Hematopoietic multipotent progenitor cell treated with erythropoietin and hydrocortisone succinate and interleukin-3 and kit ligand, for 6 days (in vitro differentiated cells): ENCODE measurements at regions not wholly inside any gene's neighbourhood (a gene's known extent, or its start where the extent isn't known, plus 50 kb on each side); places are given as distances from the start of the nearest gene placed in this dataset.

Experiments used
- DNase-seq: peaks from one replicate; pipeline ENCODE4 v3.0.0-alpha.2; 2015

DNA sequence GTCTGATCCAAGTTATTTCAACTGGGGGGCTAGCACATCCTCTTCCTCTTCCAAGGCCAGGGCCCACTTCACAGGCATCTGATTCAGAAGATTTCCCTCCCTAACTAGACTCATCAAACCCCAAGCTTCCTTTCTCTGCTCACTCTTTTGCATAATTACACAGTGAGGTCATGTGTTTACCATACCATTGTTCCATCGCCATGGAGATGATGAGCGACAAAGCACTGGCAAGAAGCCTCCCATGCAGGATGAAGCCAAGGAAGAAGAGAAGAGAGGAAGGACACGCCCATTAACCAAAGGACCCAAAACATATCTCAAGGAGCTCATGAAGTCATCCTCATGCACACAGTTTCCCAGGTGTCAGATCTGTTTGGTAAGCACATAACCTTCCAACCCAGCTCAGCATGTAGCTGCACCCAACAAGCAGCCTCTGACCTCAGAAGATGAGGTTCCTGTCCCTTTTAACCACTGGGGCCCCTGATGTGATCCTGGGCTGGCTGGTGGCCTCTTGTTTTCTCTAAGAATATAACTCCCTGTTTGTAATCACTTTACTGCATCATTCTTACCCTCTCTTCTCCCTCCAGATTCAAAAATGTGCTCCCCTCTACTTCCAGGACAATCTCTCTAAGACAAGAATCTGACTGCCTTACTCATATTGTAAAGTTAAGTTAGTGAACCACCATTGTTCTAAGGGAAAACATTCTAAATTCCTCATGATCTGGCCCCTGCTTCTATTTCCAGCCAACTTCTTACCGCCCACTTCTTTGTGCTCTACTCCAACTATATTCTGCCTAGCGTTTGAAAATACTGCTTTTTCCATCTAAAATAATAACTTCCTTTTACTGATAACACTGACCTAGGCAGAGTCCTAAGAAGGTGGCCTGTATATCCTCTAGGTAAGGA, 190.1 kb downstream of the TTC32 start:
- no peak for DNase-seq

DNA sequence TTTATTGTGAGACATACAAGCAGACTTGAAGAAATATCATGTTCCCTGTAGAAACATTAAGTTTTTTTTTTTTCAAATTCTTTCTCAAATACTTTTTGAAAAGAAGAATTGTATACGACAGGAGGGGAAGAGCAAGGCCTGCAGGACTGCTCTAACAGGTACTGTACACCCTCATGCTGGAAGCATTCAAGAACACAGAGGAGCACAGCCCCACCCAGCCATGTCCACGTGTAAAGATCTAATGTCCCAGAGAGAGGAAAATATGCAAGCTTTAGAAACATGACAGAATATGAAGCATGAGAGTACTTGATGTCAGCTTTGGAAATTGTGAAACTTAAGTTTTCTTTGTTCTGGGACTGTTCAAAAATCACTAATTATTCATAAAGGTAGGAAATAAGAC, 191.6 kb downstream of the TTC32 start:
- DNase-seq: no peak

DNA sequence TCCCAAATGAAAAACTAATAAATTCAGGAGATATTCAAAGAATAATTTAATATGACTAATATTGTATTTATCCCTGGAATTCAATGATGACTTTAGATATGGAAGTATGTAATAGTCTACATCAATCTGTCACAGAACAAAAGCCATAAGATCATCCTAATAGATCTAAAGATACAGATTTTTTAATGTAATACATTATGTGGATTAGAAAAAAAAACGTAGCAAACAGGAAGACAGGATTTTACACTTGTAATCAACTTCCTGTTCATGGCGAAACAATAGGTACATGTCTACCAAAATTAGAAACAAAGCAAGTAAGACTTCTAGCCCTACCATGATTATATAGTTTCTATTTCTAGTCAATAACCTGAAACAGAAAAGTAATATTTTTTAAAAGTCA, 192.2 kb downstream of the TTC32 start:
- no peak for DNase-seq

DNA sequence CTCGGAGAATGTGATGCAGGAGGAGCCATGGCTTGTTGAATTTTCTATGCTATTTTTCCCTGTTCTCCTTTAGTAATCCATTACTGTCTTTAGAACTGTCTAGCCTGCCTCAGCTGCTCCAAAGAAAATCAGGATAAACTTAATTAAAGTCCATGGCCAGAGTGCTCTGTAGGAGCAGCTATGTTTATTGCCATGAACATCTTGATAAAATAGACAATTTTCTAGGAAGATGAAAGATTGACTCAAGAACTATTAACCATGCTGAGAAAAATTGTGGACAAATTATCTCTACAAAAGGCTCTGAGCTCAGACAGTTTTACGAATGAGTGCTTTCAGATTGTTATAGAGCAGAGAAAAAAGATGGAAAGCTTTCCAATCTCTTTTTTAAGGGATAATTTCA, 193.0 kb downstream of the TTC32 start:
- DNase-seq: no peak

DNA sequence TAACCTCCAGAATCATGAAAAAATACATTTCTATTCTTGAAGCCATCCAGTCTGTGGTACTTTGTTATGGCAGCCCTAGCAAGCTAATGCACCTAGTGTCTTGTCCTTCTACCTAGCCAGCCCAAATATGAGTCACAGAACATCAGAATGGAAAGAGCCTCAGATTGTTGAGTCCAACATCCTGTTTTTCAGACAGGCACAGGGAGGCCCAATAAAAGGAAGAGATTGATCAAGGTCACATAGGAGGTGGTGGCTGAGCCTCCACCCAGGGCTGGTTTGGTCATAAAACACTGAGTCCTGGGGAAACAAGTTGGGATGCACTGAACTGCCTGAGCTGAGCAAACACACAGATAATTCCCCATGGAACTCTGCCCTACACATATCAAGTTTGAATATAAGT, 195.5 kb downstream of the TTC32 start:
- DNase-seq: no peak

DNA sequence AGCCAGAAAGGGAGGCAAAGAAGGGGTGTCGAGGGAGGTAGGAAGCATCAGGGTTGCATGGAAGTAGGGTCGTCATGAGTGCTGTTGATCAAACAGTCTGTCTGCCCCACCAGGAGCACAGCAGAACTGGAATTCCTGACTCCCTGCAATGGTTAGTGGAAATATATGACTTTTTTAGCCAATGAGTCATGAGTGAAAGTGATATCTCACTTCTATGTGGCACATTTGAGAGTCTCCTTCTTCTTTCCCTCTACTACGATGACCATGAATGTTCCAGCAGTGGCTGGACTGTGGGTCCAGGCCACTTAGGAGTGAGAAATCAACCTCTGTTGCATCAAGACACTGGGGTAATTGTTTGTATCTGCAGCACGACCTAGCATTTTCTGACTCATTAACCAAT, 199.5 kb downstream of the TTC32 start:
- DNase-seq: no peak

DNA sequence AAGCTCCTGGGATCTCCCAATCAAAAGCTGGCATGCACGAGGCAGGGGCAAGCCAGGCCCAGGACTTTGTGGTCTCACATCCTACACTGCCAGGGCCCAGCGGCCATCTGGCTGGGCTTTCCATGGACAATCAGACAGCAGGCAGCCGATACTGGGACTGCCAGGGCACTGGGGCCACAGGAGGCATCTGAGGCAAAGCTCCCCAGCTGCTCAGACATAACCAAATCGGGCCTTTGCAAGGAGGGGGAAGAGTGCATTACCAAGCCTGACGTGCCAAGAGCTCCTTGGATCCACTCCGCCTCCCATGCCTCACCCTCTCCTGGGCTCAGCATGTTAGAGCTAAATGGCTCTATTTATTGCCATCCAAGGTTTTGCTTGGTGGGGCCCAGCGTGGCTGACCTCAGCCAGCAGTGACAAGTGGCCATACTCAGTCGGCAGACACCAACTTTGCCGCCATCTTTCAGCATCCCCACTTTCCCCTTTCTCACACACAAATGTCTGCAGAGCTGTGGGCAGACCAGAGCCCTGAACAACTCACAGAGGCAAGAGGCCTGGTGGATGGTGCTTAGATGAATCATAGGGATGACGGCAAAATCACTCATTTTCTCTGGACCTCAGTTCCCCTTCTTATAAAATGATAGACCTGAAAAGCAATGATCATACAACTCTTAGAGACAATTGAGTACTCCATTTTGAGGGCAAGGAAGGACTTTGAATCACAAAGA, 200.8 kb downstream of the TTC32 start:
- DNase-seq: no peak

DNA sequence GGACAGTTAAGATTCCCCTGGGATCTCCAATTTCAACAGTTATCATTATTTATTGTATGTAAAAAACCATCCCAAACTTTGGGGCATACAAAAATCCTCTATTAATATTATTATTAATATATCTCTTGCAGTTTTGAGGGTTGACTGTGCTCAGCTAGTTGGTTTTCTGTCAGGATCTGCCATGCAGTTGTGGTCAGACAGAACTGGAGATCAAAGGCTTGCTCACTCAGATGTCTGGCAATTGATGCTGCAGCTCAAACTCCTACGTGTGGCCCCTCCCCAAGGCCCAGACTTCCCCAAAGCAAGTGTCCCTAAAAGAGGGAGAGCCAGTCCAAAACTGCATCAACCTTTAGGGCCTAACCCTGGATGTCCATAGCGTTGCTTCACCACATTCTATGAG, 204.7 kb downstream of the TTC32 start:
- no peak for DNase-seq

DNA sequence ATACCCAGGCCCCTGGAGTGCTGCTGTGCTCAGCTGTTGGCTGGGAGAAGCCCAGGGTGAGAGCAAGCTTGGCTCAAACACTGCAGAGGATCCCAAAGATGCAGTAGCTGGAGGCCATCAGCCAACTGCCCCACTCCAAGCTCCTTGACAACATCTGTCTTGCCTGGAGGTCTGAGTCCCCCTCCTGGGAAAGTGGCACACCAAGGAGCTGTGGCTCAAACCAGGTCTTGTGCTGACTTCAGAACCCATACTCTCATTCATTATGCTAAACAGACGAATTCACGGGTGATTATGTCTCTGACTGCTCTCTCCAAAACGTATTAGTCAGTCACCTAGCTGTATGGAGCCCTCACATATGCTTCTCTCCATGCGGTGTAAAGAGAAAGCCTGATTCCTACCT, 206.1 kb downstream of the TTC32 start:
- no peak for DNase-seq

DNA sequence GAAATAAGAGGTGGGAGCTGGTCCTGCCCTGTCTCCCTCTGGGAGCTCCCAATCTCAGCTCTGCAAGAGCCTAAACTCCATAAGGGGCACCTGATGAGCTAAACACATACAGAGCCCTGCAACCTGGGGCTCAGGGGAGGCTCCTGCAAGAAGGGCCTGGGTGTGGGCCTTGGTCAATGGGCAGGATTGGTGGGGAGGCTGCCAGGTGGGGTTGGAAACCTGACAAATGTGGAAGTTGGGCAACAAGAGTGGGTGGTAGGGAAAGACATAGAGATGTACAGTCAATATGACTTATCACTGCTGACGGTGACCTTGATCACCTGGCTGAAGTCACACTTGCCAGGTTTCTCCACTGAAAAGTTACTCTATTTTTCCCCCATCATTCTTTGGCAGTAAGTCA, 209.9 kb downstream of the TTC32 start:
- DNase-seq: no peak

DNA sequence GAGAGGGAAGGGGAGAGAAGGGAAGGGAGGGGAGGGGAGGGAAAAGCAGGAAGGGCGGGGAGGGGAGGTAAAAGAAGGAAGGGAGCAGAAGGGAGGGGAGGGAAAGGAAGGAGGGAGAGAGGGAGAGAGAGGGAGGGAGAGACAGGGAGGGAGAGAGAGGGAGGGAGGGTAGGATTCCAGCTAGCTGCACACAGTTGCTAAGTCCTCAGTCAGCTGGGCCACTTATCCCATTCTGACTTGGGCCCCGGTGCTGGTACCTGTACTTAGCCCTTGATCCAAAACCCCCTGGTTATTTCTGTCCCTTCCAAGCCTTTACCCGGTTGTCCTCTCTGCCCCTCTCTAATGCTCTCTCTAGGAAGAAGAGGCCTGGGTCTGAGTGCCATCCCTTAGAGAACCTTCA, 211.4 kb downstream of the TTC32 start:
- no peak for DNase-seq

DNA sequence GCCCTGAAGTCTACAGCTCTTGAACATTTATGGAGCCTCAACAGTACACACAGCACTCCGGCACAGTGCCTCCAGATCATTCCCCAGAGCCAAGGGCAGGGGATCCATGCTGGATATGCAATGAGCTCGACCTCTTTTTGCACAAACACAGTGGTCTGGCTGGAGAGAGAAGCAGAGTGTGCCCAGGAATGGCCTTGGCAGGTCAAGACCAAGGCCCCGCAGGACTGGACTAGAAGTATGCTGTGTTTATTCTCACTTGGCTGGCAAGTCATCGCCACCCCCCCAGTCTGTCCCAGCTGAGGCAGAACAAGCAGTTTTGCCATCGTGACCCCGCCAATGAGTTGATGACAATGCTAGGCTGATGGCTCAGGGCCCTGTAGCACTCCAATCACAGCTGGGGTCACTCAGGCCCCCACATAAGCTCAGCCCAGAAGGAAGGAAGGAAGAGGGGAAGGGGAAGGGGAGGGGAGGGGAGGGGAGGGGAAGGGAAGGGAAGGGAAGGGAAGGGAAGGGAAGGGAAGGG, 212.1 kb downstream of the TTC32 start:
- DNase-seq: no peak

DNA sequence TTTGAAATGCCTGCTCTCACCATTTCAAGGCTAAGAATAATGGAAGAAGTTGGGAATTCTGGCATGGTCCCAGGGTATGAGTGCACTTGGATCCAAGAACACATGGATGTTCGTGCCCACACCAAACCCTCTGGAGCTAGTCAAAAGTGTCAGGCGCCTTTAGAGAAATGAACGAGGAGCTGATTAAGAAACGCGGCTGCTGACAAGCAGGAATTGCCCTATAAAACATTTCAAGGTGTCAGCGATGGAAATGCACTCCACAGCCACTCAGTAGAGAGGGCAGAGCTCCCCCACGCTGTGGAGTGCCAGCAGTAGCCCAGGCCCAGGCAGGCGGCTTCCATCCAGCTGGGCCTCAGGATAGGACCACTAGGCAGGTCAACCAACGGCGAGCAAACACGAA, 213.7 kb downstream of the TTC32 start:
- DNase-seq: no peak

DNA sequence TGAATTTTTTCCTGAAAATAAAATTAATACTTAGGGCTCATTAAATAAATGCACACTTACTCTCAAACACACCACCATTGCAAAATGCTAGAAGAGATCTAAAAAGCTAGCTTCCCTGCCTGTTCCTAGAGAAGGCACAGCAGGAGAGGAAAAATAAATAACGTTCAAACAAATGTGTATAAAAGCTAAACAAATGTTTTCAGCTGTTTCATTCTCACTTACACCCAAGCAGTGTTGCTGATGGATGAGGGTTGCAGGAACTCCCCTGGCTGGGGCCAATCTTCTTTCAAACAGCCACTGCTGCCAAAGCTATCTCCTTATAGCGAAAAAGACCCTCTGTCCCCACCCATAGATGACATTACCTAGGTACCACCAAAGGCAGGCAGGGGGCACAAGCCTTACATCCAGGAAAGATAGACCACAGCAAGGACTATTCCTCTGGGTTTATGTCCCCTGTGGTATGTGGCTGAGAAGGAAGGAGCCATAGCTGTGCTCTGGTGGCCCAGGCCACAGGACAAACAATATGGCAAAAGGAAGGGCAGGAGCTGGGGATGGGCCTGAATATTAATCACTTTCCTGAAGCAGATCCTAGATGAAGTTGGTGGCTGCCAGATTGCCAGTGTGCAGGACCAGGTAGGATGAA, 214.6 kb downstream of the TTC32 start:
- DNase-seq: no peak

DNA sequence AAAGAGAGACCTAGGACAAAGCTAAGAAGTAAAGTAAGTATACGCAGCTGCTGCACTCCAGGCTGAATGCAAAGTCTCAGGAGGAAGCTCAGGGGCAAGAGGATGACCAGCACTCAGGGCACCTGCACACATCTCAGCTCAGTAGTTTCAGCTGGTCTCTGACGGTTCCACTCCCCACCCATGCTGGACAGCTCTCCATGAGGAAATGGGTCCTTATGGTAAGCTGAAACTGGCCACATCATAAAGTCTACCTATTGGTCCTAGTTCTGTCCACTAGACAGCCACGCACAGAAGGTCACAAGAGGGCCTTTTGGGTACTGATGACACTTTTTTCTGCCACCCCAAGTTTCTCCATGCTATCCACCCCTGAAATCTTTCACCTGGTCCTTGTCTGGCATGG, 215.3 kb downstream of the TTC32 start:
- DNase-seq: no peak

DNA sequence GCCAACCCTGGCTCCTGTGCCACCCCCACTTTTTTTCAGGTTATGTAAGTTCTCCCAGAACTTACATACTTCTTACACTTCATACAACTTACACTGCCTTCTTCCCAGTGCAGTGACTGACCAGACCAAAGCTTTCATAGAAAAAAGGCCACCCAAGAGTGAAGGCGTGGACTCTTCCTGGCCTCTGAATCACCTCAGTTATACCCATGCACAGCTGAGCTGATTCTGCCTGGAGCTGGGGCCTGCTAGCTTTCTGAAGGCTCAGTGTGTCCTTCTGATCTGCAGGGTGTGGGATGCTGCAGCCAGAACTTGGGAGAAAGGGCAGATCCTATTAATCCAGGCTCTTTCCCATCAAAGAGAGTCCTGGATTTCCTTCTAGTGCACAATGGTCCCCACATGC, 216.1 kb downstream of the TTC32 start:
- DNase-seq: no peak

DNA sequence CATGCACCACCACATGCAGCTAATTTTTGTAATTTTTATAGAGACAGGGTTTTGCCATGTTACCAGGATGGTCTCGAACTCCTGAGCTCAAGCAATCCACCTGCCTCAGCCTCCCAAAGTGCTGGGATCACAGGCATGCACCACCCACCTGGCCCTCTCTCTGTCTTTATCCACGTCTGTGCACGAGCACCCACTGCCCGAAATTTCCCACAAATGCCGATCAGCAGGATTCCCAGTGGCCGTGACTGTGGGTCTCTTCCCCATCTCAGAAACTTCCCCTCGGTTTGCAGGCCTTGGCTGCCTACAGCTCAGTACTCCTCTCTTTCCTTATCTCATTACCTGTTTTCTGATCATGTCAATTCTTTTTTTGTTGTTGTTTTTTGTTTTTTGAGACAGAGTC, 217.3 kb downstream of the TTC32 start:
- DNase-seq: no peak

DNA sequence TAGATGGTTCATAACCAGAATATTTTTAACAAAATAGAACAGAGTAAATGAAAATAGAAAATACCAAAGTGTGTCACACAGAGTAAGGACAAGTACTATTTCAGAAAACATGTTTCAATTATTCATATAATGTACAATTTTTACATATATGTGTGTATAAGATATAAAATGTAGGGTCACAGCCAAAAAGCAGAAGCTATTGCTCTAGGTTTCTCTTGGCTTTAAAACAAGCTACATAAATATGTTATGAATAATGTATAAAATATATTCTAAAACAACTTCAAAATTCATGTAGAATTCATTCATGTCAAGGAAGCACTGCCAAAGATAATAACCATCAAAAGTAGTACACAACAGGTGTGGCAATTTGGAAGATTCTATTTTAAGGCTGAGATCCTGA, 218.2 kb downstream of the TTC32 start:
- DNase-seq: no peak

DNA sequence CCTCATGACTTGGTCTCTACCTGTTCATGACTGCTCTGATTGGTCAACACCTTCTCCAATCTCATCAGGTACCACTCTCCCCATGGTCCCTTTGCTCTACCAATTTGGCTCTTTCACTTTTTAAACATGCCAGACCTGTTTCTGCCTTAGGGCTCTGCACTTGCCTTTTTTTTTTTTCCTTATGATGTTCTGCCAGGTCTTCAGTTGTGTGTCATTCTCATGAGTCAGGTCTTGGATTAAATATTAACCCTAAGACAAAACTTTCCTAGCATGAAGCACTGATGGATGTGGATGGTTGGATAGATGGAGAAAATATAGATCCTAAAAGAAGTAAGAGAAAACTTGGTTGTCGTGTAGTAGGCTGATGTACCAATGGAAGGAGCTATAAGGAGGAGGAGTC, 219.3 kb downstream of the TTC32 start:
- DNase-seq: no peak

DNA sequence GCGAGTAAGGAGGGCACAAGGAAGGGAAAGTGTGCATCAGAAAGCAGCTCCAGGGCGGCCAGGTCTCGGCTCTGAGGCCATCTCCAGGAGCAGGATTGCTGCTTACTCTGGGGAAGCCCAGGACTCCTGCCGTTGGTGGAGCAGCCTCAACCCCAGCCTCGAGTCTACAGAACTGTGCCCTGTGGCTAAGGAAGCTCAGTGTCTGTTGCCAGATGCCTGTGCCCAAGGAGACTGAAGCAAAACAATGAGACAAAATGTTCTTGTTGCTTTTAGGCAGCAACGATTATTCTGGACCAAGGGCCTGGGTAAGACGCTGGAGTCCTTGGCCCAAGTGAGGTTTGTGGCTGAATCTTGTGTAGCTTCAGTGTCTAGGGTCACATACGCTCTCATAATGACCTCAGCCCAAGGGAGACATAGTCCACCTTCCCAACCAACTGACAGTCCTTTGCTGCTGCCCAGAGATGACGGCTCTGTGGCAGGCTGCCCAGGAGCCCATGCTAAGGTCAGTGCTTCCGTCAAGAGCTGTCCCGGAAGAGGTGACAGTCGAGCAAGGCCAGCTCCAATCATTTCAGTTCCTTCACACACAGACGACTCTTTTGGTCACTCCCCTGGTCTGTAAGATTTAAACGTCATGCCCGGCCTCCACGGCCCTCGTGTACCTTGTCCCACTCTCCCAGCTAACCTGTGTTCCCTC, 223.8 kb downstream of the TTC32 start:
- DNase-seq: no peak

DNA sequence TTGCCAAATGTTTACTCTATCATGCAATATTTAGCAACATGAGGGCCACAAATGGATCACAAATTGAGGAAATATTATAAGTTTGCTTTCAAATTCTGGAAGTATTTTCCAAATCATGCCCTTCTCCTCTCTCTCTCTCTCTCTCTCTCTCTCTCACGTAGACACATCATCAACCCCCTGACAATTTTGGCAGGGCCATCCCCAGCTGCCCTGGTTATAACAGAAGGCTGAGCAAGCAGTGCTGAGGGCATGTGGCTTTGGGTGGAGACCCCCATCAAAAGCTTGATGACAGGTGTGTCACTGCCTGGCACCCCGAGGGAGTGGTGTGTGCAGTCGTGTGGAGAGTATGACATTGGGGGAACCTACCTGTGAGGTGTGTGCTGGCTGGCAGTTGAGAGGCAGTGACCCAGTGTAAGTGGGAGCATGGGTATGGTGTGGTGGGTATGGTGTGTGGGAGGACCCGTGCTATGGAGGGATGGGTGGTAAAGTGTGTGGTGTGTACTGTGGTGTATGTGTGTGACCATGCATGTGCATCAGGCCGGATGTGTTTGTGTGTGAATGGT, 224.5 kb downstream of the TTC32 start:
- DNase-seq: no peak

DNA sequence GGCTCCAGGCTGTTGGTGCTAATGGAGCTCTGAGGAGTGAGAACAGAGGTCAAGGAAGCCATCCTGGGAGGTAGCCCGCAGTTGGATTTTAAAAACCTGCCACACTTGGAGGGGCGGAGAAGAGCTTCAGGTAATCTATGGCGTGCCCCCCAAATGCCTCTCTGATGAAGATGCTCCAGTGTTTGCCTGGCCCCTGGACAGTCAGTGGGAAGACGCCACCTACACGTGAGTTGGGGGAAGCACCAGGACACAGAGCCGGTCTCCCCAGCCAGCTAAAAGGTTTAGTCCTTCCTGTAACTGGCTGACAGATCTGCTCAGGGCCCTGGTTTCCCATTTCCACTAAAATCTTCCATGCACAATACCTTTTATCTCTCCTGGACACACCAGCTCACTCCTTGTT, 225.0 kb downstream of the TTC32 start:
- DNase-seq: no peak
